OCI-LY3 (cell line): ENCODE measurements at regions not wholly inside any gene's neighbourhood (a gene's known extent, or its start where the extent isn't known, plus 50 kb on each side); places are given as distances from the start of the nearest gene placed in this dataset.

Source experiments
- EZH2phosphoT487 ChIP-seq: fragments of 200-600 bp; shearing (Covaris generic); IDR thresholded peaks from 2 replicates; pipeline ENCODE4 v1.6.1; 2018; ENCODE audit warnings: antibody characterized with exemption, mixed run types, low read depth
- TF ChIP-seq, protein P1 (sequence below): fragments of 200-600, 300-600 bp; sonication (generic); IDR thresholded peaks from 2 replicates; pipeline ENCODE4 v1.5.1; 2014; ENCODE audit warnings: antibody characterized with exemption, low read length, low read depth

DNA sequence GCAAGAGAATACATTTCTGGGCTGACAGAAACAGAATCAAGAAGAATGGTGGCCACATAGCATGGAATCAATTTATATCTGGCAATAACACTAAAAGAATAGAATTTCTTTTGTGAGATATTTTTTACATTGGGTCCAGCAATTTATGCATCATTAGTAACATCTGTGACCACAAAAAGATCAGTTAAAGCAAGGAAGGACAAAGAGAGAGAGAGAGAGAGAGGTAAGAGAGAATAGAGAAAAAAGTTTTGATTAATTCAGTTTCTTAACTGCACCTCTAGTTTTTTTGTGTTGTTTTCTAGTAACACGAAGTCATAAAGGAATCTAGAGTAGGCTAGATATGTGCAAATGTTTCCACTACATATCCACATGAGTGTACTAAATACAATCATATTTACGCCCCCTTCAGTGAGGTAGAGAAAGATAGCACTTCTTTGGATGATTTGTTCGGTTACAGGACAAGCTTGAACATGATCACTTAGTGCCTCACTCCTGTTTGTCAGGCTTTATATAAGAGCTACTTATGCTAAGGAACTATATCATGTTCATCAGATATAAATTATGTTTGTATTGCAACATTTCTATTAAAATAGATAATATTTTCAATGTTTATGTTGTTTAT lies 247.4 kb upstream of the COL3A1 start:
- TF ChIP-seq, protein P1, sequence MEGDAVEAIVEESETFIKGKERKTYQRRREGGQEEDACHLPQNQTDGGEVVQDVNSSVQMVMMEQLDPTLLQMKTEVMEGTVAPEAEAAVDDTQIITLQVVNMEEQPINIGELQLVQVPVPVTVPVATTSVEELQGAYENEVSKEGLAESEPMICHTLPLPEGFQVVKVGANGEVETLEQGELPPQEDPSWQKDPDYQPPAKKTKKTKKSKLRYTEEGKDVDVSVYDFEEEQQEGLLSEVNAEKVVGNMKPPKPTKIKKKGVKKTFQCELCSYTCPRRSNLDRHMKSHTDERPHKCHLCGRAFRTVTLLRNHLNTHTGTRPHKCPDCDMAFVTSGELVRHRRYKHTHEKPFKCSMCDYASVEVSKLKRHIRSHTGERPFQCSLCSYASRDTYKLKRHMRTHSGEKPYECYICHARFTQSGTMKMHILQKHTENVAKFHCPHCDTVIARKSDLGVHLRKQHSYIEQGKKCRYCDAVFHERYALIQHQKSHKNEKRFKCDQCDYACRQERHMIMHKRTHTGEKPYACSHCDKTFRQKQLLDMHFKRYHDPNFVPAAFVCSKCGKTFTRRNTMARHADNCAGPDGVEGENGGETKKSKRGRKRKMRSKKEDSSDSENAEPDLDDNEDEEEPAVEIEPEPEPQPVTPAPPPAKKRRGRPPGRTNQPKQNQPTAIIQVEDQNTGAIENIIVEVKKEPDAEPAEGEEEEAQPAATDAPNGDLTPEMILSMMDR, result no peak
- TF ChIP-seq EZH2phosphoT487, result no peak
